ENCODE measurements at regions not wholly inside any gene's neighbourhood (a gene's known extent, or its start where the extent isn't known, plus 50 kb on each side); places are given as distances from the start of the nearest gene placed in this dataset.

DNA sequence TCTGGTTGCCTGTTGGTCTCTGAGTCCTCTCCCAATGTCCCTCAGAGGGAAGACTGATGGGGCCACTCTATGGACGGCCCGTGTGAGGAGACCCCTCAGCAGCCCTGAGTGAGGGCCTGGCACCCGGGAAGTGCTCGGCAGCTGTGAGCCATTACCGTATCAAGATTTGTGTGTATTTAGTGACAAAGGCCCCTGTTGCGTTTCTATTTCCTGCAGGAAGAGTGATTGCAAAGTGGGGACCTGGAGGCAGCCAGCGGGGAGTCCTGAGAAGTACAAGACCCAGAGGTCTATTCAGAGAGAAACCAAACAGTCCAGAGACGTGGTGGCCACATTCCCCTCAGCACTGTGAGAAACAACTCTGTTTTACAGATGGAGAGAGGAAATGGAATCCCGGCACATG is 51.1 kb upstream of the CHST15 start:
- TF ChIP-seq, protein P1, sequence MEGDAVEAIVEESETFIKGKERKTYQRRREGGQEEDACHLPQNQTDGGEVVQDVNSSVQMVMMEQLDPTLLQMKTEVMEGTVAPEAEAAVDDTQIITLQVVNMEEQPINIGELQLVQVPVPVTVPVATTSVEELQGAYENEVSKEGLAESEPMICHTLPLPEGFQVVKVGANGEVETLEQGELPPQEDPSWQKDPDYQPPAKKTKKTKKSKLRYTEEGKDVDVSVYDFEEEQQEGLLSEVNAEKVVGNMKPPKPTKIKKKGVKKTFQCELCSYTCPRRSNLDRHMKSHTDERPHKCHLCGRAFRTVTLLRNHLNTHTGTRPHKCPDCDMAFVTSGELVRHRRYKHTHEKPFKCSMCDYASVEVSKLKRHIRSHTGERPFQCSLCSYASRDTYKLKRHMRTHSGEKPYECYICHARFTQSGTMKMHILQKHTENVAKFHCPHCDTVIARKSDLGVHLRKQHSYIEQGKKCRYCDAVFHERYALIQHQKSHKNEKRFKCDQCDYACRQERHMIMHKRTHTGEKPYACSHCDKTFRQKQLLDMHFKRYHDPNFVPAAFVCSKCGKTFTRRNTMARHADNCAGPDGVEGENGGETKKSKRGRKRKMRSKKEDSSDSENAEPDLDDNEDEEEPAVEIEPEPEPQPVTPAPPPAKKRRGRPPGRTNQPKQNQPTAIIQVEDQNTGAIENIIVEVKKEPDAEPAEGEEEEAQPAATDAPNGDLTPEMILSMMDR (optimal IDR thresholded peaks at IDR 0.05 in 1 of 3, IDR thresholded peaks at IDR 0.05 in 1 of 3, conservative IDR thresholded peaks at IDR 0.05 in 1 of 3; ENCODE audit: extremely low read depth in 1 of 3, insufficient read depth in 2 of 3, low read length in 3 of 3) = no peak
- TF ChIP-seq EZH2 (IDR thresholded peaks at IDR 0.05; ENCODE audit: low read length) = no peak
